Activated CD8-positive, alpha-beta memory T cell treated with anti-CD3 and anti-CD28 coated beads, Interleukin-2, amount 50 U/mL, for 4 hours (primary cell): ENCODE measurements at regions not wholly inside any gene's neighbourhood (a gene's known extent, or its start where the extent isn't known, plus 50 kb on each side); places are given as distances from the start of the nearest gene placed in this dataset.

ENCODE experiments used
- DNase-seq: peaks from one replicate; pipeline ENCODE4 v3.0.0-alpha.2; 2020

DNA sequence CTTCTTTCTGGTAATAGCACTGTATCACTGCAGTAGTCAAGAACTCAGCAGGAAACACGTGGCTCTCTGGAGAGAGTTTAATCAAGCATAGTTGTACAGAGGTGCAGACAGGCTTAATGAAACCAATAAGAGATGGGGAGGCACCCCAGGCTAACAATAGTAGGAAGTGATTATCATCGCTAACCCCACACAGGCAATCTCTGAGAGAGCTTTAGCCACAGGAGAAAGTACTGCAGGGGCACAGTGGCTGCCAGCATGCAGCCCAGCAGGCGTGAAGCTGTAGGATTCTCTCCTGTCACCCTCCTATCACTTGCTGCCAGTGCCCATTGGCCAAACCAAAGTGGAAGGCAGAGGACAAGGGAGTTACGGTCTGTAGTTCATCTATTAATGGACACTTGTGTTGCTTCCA lies 450.0 kb upstream of the RASGEF1B start:
- no peak for DNase-seq

DNA sequence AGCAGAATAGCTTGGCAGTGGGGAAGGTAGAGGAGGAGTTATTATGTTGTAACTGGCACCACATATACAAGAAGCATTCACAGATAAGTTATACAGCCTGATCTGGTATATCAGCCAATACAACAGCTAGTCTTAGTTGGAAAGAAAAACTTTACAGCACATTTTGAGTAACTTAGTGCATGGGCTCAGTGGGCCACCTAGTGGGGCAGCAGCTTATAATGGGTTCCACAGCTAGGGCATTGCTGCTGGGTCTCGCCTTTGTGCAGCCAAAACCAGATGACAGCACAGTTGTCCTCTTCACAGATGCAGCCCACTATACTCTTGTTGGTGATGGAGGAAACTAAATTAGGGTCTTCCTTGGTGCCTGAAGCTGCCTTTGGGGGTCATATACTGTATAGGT lies 448.1 kb upstream of the RASGEF1B start:
- DNase-seq: no peak

DNA sequence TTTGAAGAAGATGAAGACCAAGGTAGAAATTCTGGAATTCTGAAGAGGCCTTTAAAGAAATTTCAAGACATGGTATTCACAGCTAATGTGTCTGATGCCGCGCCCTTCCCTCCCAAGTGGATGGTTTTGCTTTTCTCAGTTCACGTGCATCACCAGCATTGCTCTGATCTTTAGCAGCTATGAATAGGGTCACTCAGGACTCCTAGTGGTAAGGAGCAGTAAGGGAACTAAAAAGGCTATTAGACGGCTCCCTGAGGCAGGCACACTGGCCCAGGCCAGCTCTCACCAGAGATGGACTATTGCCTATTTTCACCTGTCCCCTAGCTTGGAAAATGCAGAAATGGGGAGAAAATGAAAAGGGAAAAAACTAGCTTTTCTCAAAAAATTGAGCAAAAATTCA lies 447.5 kb upstream of the RASGEF1B start:
- no peak for DNase-seq

DNA sequence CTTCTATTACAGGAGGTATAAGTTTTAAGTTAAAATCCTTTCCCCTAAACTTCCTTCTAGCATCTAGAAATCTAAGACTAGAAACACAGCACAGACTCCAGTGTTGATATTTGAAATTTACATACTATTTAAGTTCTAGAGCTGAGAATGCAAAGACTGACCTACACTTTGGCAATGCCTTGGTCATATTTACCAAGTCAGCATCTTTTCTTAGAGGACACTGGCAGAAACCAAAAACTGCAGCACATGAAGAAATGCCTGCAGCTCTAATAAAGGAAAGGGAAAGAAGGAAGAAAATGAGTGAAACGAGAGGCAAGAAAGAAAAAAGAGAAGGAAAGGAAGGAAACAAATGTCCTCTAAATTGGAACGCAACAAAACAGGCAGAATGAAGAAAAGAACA lies 443.7 kb upstream of the RASGEF1B start:
- DNase-seq: no peak

DNA sequence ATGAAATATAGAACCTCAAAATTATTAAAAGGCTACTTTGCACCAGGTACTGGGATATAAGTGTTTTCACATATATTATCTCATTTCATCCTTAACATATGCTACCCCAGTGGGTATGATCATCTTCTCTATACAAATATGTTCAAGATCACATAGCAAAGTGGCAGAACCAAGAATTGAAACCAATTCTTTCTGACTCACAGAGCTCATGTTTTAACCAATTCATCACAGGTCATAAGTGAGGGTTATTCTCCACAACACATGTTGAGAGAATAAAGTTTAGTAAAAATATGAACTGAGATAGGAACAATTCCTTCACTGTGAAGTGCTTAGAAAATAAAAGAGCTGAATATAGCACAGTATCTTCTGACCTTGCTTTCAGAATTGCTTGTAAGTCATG lies 442.9 kb upstream of the RASGEF1B start:
- DNase-seq: no peak

DNA sequence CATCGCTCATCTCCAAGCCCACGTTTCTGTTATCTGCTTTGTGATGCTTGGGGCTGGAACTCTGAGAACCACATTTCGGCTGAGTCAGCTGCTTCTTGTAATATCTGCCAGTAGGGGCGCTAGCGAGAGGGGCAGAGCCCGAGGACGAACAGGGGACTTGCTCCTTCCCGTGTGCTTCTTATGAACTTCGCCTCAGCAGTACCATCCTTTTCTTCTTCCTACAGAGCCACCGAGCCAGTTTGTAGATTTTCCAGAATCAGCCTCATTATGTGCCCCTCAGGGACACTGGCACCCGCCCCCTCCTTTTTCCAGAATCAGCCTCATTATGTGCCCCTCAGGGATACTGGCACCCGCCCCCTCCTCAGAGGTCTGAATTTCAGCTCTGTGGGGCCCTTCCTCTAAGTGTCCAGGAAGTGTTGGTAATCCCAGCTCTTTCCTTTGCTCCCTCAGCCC lies 441.7 kb upstream of the RASGEF1B start:
- DNase-seq: peak; percentile 39

DNA sequence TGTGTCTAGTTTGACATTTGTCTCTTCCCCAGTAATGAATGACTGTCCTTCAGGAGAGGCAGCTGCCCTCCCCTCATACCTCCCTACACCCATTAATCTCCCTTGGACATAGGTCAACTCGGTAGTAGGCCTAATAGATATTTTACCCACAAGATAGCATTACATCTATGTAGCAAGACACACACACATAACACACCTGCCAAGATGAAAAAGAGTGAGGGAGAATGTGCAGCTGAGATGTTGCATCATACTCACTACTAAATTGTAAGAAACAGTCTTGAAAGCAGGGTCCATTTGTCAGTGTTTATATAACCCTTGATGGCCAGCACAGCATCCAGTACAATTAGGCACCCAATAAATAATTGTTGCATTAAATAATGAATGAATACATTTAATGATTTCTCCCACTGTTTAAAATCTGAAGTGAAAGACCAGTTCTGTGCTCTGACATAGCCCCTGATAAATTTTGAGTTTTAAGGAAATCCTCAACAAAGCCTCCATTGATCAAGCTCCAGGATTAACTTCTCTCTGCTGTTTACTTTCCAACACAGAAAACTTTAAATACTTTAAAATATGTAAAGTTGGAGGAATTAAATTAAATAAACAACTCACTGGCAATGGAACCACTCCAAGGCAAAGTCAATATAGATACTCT lies 440.8 kb upstream of the RASGEF1B start:
- no peak for DNase-seq

DNA sequence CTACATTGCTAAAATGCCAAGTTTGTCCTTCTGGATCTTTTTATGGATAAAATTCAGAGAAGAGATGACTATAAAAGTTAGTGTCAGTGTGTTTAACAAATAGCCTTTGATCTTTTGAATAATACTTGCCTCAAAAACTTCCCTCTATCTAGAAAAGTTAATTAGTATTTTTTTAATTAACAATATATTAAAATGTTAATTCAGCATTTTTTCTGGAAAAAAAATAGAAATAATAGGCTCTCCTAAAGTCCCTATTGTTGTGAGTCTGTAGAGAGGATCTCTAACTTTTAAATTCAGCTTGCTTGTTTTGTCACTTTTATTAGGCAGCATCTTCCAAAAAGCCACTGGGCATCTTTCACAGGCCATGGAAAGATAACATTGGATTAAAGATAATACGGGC lies 435.2 kb upstream of the RASGEF1B start:
- DNase-seq: no peak

DNA sequence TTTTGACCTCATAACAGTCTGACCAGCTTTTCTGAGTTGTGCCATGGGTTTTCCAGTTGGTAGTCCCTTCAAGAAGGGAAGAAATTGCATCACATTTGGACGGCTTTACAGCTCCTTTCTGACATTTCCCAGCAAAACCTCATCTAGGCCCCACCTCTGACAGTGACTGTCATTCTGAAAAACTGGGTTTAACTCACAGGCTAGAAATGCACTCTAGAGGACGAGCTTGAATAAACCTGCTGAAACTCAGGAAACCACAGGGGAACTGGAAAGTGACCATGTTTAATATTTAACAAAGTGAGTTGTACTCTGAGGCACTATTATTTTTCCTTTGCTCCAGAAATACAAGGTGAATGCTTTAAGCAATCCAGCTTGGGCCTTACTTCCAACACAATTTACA lies 434.3 kb upstream of the RASGEF1B start:
- DNase-seq: no peak

DNA sequence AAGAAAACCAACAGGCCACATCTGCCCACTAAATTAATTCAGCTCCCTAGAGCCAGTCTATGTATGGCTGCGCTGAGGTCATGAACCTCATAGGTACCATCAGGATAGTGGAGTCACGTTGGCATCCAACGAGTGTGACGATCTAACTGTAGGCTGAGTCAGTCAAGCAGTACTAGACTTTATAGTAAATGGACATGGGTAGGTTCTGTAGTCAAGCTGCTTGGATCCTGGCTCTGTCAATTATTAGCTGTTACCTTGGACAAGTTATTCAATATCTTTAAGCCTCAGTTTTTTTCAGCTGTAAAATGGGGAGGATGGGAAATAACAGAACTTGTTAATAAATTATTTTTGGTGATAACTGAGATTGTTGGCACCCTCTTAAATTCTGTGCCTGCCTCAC lies 432.4 kb upstream of the RASGEF1B start:
- DNase-seq: no peak

DNA sequence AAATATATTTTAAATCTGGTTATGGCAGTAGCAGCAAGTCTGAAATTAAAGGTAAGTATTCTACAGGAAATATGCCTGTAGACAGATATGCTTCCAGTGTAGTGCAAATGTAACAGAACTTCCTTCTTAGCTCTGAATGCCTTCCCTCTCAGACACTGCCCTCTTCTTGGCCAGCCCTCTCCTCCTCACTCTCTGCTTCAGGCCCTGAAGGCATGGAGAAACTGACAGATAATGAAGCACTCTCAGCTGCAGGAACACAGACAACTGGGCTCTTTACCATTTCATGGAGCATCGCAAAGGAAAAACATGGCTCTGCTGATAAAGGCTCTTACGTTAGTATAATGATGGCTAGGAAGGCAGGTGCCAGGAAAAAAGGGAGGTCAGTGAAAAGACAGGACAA lies 431.5 kb upstream of the RASGEF1B start:
- DNase-seq: no peak

DNA sequence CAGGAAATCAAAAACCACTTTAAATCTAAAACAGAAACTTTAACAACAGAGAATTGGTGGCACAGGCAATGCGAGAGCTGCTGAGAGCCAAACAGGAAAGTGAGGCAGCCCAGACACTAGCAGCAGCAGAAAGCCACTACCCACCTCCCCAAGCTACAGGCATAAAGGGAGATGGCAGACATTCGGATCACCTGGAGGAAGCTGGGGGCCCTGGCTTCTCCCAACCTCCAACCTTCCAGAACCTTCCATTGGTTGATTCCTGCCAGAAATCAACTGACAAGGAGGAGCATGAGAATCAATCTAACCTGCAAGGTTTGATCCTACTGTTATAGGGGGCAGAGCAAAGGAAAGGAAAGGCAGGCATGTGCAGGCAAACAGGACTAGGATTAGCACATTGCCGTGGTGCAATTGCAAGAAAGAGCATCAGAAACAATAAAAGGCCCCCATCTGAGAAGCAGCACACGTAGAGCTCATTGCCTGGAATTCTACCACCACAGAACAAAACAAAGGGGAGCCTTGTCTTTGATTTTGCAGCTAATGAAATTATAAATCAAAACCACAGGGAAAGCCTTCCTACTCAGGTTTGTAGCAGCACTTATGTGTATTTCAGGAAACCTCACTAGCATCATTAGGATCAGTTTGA lies 427.3 kb upstream of the RASGEF1B start:
- DNase-seq: no peak

DNA sequence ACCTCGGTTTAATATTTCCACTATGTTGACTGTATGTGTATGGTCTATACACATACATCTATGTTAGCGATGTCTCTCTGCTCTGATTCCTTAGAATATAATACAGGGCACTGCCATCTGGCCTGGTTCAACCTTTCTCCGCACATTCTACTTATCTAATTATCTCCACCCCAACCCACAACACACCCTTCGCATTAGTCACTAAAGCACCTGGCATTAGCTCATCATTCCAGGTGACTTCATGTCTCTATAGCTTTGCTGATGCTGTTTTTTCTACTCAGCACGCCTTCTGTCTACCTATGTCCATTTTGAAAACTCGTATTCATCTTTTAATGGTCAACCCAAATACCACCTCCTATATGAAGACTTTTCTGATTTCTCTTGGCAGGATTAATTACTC lies 425.2 kb upstream of the RASGEF1B start:
- no peak for DNase-seq

DNA sequence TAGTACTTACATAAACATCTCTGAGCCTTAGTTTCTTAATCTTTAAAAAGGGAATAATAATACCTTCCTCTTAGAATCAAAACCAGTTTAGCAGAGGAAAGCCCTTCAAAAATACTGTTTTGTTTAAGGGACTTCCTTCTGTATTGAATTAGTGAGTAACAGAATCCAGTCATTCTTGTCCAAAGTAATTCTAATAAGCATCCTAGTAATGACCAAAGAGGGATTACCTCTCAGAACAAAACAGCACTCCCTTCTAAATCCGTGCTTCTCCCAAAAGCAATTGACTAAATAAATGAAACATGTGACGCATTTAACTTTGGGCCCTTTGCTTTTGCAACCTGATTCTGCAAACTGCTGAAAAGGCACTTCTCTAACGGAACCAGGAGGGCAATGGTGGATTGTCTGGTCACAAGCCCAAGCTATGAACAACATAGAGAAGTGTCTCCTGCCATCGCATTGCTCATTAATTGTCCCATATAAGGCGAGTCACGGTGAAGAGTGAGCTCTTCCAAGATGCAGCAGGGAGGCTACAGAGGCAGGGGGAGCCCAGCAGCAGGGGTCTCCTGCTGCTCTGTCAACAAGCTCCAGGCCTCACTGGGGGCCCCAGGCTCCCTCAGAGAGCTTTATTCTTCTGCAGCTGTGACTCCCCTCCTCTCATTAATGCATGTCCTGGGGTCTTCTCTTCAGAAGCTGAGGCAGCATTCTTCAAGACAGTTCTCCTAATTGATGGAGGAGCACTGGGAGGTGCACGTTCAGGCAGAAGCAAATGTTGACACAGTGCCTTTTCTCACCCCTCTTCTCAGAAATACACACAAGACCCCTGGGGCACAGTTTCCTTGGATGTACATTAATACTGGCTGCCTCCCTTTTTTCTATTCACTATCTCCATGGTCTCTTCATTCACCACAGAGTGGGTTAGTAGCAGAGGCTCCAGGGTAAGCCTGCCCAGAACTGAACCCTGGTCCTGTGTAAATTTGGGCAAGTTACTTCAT lies 419.6 kb upstream of the RASGEF1B start:
- no peak for DNase-seq

DNA sequence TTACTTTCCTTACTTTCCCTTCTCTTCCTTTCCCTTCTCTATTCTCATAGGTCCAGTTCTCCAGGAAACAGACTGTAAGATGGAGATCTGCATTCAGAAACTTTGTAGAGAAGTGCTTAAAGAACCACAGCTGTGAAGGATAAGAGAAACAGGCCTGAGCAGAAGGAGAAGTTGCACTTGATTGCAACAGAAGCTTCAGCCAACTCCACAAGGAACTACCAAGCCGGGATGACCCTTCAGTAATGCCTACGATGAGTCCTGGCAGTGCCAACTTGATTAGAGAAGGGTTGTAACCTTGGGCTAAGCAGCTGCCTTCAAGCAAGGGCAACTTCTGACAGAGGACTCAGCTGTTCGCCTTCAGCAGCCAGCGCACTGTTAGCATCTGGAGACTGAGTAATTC lies 413.3 kb upstream of the RASGEF1B start:
- no peak for DNase-seq

DNA sequence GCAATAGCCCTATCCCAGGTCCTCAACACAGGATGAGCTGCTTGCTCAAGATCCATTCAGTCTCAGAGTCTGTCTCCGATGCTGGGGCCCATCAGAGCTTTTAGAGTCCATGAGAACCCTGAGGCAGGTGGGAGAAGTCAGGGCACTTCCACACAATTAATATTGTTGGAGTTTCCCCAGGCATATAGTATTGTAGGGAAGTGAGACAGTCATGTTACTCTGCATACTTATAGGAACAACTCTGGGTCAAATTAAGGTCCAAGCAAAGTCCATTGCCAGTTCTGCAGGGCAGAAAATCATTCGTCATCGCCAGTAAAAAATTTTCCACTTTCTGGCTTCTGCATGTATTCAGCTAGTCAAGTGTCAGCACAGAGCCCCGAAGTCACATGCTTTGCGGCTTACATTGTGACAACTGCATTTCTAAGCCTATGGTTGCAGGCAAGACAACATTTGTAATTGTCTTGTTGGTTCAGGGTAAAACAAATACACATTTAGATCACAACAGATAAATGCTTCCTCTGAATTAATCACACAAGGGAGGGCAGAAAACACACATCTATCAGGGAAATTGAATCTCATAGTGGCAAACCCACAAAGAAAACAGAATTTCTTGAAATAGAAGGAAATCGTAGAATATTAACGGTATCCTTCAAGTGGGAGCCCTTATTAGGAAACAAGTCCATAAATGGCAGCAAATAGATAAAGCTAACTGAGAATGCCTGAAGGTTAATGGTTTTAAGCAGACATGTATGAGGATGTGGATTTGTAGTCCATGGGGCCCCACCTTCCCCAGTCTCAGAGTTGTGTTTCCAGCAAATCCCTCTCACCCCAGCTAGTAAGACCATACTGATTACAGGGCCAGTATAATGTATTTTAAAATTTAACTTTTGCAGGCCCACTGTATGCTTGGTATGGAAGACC lies 412.1 kb upstream of the RASGEF1B start:
- DNase-seq: no peak

DNA sequence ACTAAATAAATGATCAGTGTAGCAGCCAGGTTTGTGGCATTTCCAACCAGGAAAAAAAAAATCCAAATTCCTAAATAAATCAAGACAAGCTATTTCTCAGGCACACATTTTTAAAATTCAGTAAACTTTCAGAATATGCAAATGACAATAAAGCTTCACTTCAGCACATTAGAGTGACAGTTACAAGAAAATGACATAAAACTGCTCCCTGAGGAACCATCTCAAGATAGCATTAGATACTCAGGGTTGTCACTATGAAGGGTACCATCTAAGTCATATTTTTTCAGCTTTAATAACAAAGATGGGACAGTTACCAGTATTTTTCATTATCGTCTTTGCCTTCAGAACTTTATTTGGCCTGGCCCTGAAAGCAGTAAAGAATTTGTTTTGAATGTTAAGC lies 411.3 kb upstream of the RASGEF1B start:
- no peak for DNase-seq

DNA sequence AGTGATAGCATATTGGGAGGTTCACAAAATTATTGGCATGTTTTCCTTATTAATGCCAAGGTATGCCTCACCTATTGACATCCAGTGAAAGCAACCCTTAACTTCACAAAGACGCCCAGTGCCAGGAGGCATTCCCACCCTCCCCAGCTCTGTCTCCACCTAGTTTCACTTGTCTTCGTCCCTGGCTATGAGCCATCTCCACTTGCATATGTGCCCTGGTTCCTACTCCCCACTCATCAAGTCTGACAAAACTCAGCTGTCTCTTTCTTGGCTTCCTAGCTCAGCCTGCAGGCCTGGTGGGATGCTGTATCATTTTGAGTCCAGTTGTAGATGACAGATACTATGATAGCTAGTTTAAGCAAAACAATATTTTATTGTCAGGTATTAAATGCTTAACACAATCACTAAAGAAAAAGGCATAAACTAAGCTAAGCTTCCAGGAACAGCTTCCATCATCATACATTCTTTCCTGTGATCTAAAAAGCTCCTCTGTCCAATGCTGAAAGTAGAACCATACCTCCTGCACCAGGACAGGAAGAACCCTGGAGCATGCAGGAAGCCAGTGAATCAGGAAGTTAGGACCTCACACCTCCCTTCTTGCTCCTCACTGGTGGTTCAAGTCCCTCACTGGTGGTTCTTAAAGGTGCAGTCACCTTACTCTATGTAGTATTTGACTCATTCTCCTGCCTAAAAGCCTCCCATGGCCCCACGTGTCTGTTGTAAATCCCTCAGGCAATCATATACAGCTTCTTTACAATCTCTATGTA lies 410.3 kb upstream of the RASGEF1B start:
- no peak for DNase-seq

DNA sequence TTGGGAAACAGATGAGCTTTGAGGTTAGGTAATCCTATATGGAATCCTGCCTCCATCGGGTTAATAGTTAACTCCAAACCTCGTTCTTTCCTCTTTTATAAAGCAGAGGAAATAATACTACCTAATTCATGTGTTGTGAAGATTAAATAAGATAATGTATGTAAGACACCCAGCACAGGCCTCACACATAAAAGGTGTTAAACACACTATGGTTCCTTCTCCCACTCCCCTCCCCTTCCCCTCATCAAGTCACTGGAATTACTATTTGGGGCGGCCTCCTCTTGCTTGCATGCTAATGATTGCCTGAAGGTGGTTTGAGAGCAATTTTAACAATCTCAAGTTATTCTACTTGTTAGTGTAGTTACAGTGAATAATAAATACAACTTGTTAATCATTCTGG lies 404.4 kb upstream of the RASGEF1B start:
- DNase-seq: no peak

DNA sequence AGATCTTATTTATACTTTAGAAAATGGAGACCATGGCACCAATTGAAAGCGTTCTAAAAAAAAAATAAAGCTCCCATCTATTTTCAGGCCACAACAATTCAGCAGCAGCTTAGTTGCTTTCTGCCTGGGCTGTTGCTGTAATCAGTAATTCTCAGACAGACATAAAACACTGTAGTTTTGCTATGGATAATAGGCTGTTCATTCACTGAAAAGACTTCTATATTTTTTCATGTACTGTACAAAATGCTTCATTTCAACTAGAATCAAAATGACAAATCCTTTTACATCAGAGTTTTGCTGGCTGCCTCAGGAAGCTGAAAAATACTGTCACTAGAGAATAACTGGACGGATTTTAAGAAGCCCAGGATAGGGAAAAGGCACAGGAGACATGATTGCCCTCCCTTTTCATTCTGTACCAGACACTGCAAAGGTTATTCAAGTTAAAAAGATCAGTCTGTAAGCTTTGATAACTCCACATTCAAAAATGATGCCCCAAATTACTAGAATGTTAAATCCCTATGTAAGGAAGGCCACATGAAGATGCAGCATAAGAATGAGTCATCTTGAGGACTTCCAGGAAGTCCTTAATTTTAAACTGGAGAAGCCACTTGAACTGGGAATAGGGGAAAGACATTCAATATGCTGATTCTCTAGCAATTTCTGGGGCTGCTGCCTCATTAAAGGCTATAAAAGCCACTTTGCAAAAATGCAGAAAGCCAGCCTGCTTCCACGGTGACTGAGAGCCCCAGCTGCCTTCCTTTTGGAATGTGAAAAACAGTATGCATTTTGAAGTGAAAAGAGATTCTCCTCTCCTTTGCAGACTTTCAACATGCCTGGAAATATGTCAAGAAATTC lies 403.2 kb upstream of the RASGEF1B start:
- no peak for DNase-seq

DNA sequence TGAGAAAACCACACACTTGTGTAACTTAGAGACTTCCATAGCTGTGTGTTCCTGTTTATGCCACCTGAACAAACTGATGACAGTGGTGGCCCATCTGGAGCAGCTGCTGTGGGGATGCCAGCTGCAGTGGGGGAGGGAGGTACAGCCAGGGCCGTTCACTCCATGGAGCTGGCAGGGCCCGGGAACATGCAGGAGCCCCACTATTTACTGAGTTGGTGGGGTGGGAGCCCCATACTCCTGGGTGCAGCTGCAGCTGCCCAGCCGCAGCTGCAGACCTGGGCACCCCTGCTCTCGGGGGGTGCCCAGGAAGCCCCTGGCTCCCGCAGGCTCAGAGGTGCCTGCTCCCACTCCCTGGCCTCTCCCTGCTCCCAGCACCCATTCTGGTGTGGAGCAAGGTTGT lies 398.6 kb upstream of the RASGEF1B start:
- DNase-seq: no peak
